NCI-H2196 treated with DMSO at 0.1 percent for 48 hours (cell line): ENCODE measurements at regions not wholly inside any gene's neighbourhood (a gene's known extent, or its start where the extent isn't known, plus 50 kb on each side); places are given as distances from the start of the nearest gene placed in this dataset.
"Not testable (repeated sequence)": the region's sequence is repeated elsewhere in the genome, so short reads cannot be mapped to it uniquely, and the experiment has no call there.

Source experiments
- DNase-seq: peaks from one replicate; lab custom pipeline; 2025; ENCODE audit not compliant: unreplicated experiment; lab: John Stamatoyannopoulos, UW

DNA sequence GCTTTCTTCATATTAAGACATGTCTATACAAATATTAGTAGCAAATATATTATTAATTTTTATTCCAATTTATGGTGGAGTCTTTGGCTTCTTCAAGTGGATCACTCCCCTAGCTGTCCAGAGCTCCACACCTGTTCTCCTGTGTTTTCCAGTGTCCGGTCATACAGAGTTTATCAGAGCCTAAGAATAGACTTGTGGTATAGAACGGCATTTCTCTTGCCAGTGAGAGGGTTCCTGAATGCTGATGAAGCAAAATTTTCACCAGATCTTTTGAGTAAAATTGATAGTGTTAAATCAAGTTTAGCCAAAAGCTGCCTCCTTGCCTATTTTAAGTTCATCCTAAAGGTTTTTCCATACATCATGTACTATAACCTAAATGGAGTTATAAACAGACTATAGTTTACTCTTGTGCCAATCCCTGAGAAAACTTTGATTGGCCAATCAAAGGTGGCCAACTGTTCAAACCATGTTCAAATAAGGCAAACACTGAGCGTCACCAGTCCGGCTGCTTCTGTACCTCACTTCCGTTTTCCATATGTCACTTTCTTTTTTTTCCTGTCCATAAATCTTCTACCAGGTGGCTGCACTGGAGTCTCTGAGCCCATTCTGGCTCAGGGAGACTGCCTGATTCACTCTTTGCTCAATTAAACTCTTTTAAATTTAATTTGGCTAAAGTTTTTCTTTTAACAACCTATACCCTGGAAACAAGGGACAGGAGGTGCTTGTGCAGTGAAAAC is 422.7 kb upstream of the FRG2C start:
- DNase-seq, result not testable (repeated sequence)

DNA sequence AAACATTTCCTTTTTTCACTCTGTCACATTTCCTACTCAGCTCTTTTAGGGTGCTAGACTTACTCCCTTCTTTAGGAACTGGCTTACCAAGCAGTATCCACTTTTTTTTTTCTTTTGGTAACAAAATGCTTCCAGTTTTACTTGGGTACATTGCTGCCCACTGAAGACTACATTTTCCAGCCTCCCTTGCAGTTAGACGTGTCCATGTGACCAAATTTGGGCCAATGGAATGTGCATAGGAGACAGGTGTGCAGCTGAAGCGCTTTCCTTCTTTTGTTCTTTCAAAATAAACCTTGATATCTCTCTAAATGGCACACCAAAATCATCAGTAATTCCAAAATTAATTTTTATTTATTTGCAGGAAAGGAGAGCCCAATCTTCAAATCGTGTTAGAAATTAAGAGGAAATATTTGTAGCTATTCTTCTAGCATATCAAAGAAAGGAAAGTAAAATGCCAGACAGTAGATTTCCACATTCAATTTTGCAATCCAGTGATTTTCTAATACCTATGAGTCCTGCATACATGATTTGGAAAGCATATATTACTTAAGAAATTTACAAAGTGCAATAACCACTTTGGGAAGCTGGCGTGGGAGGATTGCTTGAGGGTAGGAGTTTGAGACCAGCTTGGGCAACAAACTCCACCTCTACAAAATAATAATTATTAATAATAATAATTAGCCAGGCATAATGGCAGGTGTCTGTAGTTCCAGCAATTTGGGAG is 422.0 kb upstream of the FRG2C start:
- no peak for DNase-seq

DNA sequence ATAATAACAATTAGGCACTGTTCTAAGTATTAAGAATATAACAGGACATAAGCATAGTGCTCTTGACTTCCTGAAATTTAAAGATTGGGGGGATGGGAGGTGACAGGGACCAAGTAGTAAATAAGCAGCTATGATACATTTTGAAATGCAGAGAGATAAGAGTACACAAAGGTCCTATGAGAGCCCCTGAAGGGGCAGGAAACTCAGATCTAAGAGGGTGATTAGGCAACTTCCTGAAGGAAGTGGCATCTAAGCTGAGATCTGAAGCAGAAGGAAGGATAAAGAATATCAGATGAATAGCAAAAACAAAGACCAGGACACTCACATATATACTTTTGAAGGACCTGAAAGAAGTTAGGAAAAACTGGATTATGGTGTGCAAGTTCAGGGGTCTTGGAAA is 415.2 kb upstream of the FRG2C start:
- DNase-seq, result no peak

DNA sequence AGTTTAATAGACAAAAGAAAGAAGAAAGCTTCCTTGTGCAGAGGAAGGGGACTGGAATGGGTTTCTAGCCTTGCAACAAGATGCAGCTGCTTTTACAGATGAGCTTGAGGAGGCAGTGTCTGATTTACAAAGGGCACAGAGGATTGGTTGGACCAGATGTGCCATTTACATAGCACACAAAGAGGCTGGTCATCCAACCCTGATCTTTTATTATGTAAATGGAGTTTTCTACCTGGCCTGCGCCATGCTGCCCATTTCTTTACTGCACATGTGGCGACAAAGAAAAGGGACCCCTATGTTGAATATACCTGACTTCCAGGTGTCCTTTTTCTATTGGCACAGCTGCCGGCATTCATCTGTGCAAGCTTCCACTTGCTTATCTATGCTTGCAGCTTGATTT is 409.4 kb upstream of the FRG2C start:
- no peak for DNase-seq

DNA sequence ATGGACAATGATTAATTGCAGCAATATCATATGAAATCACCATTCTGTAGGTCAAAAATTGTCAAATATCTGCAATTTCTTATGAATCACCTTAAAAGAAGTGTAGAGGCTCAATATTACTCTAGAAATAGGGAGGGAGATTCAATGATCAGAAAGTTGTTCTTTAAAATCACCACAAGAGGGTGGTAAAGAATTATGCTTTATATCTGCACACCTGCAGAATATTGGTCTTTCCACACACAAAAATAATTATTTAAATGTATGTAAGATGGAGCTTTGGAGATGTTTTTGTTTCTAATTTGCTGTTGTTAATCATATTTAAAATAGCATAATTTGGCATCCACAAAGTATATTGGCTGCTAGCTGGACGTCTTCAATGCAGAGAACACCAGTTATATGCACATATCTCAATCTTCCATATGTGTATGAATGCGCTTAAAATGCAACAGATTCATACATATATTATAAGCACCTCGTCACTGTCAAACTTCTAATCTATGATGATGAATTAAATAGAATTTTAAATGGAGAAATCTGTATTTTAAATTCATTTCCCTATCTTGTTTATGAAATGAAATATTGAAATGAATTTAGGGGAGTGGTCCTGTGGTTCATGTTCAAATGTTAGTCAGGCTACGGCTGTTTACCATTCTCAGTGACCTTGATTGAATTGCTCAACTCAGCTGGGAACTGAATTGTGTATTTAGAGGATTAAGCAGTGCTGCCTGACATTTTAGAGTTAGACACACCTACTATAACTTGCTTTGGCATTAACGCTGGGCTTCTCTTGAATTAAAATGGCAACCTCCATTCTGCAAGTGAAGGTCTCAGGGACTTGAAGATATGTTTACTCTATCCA is 405.1 kb upstream of the FRG2C start:
- DNase-seq, result not testable (repeated sequence)

DNA sequence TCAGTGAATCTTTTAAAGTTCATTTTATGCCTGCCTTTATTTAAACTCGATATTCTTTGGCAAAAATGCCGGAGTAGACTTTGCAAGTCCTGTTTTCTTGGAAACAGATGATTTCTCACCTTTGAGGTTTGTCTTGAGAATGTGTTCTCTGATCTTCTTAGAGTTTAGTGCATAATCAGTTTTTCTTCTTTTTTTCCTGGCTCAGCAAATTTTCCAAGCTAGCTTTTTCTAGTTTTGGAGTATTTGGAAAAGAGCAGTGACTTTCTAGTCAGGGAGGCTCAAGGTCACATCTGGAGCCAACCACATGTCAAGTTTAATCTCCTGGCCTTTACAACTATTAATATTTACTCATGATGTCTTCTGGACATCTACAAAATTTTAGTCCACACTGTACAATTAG is 403.2 kb upstream of the FRG2C start:
- not testable (repeated sequence) for DNase-seq

DNA sequence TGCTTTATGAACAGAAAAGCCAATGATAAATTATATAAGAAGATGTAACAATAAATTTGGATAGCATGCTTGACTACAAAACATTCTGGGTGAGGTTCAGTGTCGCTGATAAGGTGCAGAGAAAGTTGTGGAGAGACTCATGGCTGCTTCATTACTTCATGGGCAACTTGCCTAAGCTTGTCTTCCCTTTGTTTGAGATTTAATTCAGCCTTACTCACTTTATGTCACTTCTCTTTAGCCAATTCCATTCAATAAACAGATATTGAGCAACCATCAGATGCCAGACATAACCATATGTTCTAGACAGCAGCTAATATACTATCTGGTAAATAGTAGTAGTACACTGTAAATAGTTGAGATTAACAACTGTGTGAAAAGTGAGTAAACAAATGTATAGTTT is 401.5 kb upstream of the FRG2C start:
- no peak for DNase-seq

DNA sequence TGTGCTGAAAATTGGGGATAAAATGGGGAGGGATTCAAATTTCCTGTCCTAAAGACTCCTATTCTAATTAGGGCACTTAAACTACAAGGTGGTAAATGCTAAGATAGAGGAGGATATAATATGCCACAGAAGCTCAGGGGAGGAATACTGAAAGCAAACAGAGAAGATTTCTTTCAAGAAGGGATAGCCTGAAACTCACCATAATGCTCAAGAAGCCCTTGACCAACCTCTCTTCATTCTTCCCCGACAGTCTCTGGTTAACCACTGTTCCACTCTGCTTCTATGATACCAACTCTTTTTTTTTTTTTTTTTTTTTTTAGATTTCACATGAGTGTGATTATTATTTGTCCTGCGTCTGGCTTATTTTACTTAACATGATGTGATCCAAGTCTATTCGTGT is 398.2 kb upstream of the FRG2C start:
- DNase-seq, result no peak

DNA sequence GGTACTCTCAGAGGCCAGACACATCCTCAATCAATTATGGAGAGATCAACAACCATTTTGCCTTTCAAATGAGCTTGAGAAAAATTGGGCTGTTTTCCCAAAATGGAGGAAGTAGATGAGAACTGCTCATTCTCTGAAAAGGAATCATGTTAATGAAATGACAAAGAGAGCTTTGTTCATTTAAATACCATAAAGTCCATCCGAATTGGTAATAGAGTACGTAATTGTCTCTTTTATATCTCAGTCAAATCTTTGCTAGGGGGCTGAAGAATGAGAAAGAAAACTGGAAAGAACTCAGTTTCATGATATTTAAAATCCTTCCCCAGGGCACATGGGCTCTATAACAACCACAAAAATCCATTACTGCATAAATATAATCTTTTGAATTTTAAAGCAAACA is 395.6 kb upstream of the FRG2C start:
- DNase-seq, result not testable (repeated sequence)

DNA sequence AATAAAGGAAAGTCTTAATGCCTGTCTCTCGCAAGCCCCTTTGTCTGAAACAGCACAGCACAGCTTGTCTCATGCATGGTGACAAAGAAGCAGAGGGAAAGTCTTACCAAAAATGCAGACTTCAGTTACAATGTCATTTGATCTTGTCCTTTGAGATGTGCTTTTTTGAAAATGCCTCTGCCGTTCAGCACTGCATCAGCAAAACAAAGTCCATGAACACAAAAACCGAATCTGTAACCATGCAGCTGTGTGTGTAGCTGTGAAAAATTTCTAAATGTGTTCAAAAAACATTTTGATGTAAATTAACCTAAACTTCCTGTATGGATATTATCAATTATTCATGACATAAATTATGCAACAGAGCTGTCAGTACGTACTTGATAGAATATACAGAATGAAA is 391.9 kb upstream of the FRG2C start:
- DNase-seq, result not testable (repeated sequence)

DNA sequence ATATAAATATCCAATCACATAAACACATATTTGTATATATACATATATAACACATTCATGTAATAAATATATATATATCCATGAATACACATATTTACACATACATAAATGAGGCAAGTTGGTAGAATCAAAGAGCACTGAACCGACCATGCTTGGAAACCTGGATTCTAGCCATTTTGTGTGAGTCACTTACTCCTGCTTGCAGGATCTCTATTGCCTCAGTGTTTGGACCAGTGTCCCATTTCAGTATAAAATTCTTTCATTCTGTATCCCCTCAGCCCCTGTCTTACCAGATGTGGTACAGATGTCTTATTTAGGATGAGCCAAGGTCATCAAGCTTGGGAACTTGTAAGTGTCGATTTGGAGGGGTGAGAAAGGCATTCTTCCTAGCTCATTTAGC is 391.4 kb upstream of the FRG2C start:
- no peak for DNase-seq

DNA sequence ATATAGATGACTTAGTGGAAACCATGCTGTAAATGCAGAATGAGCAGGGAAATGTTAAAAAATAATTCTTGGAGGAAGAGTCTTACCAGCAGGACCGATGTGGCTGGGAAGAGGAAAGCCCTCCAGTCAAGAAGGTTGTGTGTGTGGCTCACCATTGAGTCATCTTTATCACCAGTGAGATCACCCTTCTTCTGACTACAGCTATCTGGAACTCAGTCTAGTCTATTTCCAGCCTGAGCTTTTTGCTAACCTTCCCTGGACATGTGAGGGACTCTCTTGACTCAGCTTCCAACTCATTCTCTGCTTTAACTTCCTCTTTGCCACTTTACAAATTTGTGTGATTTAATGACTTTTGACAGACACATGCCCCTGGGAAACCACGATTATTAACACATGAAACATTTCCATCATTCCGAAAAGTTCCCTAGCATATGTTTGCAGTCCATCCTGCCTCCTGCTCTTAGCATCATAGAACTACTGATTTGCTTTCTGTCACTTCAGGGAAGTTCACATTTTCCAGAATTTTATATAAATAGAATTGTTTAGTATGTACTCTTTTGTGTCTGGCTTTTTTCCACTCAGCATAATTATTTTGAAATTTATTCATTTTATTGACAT is 378.5 kb upstream of the FRG2C start:
- not testable (repeated sequence) for DNase-seq

DNA sequence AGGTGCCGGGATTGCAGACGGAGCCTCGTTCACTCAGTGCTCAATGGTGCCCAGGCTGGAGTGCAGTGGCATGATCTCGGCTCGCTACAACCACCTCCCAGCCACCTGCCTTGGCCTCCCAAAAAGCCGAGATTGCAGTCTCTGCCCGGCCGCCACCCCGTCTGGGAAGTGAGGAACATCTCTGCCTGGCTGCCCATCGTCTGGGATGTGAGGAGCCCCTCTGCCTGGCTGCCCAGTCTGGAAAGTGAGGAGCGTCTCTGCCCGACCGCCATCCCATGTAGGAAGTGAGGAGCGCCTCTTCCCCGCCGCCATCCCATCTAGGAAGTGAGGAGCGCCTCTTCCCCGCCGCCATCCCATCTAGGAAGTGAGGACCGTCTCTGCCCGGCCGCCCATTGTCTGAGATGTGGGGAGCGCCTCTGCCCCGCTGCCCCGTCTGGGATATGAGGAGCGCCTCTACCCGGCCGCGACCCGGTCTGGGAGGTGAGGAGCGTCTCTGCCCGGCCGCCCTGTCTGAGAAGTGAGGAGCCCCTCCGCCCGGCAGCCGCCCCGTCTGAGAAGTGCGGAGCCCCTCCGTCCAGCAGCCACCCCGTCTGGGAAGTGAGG is 375.1 kb upstream of the FRG2C start:
- DNase-seq, result not testable (repeated sequence)

DNA sequence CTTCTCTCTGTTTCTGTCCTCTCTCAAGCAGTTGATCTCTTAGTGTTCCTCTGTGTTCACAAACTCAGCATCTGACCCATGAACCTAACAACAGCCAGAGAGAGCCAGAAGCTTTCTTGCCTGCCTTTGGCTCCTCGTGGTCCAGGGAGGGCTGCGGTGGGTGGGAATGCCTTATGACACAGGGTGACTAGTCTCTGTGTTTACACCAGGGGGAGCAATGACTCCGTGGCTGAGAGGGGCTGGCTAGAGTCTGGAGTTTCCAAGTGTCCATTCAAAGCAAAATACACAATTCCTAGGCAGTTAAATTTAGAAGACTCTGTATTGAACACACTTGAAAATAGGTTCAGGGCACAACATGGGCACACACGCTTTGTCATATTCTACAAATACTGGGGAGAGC is 370.0 kb upstream of the FRG2C start:
- DNase-seq, result no peak

DNA sequence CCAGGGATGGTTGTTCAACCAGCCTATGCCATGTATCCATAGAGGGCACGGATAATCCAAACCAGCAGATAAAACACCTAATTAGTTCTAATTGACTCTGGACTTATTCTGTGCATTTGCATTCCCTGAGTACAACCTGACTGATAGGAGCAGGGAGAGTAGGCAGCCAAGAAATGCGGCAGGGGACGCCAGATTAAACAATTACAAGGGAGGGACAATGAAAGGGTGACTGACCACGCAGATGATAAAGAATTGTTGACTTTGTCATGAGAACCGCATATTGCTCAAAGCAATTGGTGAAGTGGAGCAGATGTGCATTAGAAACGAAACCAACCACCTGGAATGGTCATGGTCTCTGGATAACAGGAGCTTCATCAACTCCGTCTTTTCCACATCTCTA is 369.1 kb upstream of the FRG2C start:
- no peak for DNase-seq

DNA sequence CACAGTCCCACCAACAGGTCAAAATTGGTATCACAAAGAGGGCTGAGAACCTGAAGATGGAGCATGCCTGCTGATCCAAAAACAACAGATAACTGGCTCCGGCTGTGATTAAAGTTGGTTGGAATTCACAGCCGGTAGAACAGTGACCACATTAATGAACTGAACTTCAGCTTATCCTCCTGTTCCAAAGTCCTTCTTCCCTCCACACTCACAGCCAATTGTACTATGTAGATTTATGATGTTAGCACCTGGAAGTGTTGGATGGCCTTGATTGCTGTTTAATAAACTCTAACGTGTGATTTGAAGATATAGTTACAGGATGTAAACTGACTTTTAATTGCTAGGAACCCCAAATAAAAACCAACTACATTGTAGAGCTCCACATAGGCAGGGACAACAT is 367.3 kb upstream of the FRG2C start:
- DNase-seq, result no peak

DNA sequence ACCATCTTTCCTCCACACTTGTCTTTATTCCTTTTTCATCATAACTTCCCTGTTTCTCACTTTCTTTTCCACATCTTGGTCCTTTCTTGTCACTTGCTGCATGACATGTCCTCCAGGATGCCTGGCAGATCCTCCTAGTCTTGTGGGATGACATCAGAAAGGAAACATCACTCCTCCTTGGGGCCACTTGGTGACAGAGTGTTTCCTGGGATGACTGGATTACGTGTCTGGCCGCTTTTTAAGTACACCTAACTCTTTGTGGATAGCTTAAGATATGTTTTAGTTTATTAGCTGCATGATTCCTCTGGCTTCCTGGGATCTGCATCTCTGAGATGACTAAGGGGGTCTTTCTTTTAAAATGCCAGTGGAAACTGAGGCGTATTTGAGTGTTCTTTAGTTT is 363.5 kb upstream of the FRG2C start:
- no peak for DNase-seq

DNA sequence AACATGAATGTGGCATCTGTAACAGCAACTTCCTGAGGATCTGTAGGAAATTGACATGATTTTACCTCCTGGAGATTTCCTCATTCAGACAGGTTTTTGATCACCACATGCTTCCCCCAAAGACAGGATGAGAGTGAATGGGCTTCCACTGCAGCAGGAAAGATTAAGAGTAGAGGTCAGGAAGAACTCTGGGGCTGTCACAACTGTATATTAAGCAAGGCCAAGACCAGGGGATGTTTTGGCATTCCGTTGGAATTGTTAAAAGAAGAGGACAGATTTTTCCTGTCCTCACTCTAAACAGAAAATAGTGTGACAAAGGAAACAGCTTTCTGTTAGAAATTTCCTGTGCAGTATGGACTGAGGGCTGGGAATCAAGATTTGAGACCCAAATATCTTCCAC is 363.1 kb upstream of the FRG2C start:
- DNase-seq, result not testable (repeated sequence)

DNA sequence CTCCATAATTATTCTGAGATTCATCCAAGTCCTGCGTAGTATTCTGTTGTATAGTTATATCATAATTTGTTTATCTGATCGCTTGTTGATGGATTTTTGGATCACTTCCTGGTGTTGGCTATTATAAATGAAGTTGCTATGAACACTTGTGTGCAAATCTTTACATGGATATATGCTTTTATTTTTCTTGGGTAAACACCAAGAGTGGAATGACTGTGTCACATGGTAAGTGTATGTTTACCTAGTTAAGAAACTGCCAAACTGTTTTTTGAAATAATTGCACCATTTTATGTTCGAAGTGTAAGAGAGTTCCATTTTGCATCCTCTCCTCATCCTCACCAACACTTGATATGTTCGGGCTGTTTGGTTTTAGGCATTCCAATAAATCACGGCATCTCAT is 360.4 kb upstream of the FRG2C start:
- no peak for DNase-seq

DNA sequence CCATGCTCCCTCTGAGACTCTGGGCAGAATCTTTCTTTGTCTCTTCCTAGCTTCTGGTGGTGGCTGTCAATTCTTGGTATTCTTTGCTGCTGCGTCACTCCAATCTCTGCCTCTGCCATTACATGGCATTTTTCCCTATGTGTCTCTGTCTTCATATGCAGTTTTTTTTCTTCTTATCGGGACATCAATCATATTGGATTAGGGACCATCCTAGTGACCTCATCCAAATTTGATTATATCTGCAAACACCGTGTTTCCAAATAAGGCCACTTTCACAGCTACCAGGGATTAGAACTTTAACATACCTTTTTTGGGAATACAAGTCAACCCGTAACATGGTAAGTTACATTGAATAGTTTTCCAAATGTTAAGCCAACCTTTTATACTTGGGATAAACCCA is 358.2 kb upstream of the FRG2C start:
- no peak for DNase-seq

DNA sequence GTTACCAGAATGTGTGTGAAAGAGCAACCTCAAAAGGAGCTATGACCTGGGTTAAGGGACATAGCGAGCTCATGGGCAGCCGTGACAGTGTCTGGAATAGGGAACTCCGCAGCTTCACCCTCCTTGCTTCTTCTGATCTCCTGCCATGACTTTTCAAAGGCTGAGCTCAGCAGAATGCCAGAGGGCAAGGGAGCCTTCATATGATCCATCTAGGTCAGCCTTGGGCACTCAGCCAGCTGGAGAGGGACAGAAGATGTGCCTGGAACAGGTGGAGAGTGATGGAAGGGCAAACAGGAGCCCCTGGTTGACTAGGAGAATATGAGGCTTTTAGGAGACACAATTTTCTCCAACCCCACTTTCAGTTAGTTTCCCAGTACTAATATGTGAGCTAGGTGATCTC is 352.8 kb upstream of the FRG2C start:
- not testable (repeated sequence) for DNase-seq
